Prostate gland (tissue), 2 donors: ENCODE measurements at regions not wholly inside any gene's neighbourhood (a gene's known extent, or its start where the extent isn't known, plus 50 kb on each side); places are given as distances from the start of the nearest gene placed in this dataset.

Source experiments
- DNase-seq: peaks from one replicate; pipeline ENCODE4 v3.0.0-alpha.2; 2019; ENCODE audit warnings: low spot score
- H3K27ac ChIP-seq, 2 donors: fragments of 200-600 bp; sonication (generic); 2 replicates each; pipeline ENCODE4 v1.5.1; 2017 to 2019
- H3K27me3 ChIP-seq: fragments of 200-600 bp; sonication (generic); replicated peaks from 2 replicates; pipeline ENCODE4 v1.5.1; 2019; ENCODE audit not compliant: insufficient read depth
- H3K36me3 ChIP-seq, 2 donors: fragments of 200-600 bp; sonication (generic); 1 replicate in 1 of 2; 2 replicates in 1 of 2; pipeline versions ENCODE4 v1.5.1 to v1.8.1; 2017 to 2019
- H3K4me1 ChIP-seq: fragments of 200-600 bp; sonication (generic); replicated peaks from 2 replicates; pipeline ENCODE4 v1.5.1; 2019
- H3K4me3 ChIP-seq, 2 donors: fragments of 200-600 bp; sonication (generic); 2 replicates each; pipeline ENCODE4 v1.5.1; 2017 to 2019
- H3K9me3 ChIP-seq: fragments of 200-600 bp; sonication (generic); 2 replicates; pipeline ENCODE4 v1.5.1; 2017
- POLR2A ChIP-seq: fragments of 450-650 bp; IDR thresholded peaks from one replicate; pipeline ENCODE4 v1.6.1; 2016; ENCODE audit warnings: antibody characterized with exemption, mild to moderate bottlenecking
- POLR2AphosphoS5 ChIP-seq: sonication (generic); formaldehyde crosslinking; IDR thresholded peaks from one replicate; pipeline ENCODE4 v1.6.1; 2017; ENCODE audit warnings: antibody characterized with exemption
- WGBS: methylation state at CpG from one replicate; pipeline ENCODE4 v1.1.5; 2018; 5-methylcytosine and 5-hydroxymethylcytosine counted together
- intact Hi-C: fragments of 100-400 bp; cut with DNase I; formaldehyde crosslinking; loops from one replicate; pipeline ENCODE4 v1.14.2; 2022
- TF ChIP-seq, protein P1 (sequence below), 4 experiments: fragments of 200-600 bp in 2 of 4; fragments of 450-650 bp in 2 of 4; sonication (generic) in 2 of 4; IDR thresholded peaks; 1 replicate in 3 of 4; 2 replicates in 1 of 4; pipeline ENCODE4 v1.5.1; 2016 to 2019; ENCODE audit warnings: antibody characterized with exemption in 4 of 4, mild to moderate bottlenecking in 2 of 4, moderate library complexity in 2 of 4

GRCh38 chr1:115469703-115470476, 131.8 kb upstream of the NGF start:
- Histone ChIP-seq H3K27me3 (no peaks in the 10 kb centered on the region), H3K4me3 (no peak overlapping the region), H3K9me3 (no peaks in the 10 kb centered on the region), H3K4me1 (no peaks in the 10 kb centered on the region), H3K36me3 (no peaks in the 10 kb centered on the region), H3K27ac (no peak overlapping the region)
- no peak for DNase-seq
- intact Hi-C loops: loop anchor here (1.0 to 10.0 kb wide), 2 partner anchors 125 to 331 kb away; no protein-coding TSS in a partner anchor
- no peak for TF ChIP-seq POLR2AphosphoS5
- TF ChIP-seq, protein P1, sequence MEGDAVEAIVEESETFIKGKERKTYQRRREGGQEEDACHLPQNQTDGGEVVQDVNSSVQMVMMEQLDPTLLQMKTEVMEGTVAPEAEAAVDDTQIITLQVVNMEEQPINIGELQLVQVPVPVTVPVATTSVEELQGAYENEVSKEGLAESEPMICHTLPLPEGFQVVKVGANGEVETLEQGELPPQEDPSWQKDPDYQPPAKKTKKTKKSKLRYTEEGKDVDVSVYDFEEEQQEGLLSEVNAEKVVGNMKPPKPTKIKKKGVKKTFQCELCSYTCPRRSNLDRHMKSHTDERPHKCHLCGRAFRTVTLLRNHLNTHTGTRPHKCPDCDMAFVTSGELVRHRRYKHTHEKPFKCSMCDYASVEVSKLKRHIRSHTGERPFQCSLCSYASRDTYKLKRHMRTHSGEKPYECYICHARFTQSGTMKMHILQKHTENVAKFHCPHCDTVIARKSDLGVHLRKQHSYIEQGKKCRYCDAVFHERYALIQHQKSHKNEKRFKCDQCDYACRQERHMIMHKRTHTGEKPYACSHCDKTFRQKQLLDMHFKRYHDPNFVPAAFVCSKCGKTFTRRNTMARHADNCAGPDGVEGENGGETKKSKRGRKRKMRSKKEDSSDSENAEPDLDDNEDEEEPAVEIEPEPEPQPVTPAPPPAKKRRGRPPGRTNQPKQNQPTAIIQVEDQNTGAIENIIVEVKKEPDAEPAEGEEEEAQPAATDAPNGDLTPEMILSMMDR (IDR thresholded peaks at IDR 0.05): peak; percentile 35 to 75 (median 72)
- no peak for TF ChIP-seq POLR2A
- 32% methylated on average over 11 of the region's 11 CpGs for WGBS

DNA sequence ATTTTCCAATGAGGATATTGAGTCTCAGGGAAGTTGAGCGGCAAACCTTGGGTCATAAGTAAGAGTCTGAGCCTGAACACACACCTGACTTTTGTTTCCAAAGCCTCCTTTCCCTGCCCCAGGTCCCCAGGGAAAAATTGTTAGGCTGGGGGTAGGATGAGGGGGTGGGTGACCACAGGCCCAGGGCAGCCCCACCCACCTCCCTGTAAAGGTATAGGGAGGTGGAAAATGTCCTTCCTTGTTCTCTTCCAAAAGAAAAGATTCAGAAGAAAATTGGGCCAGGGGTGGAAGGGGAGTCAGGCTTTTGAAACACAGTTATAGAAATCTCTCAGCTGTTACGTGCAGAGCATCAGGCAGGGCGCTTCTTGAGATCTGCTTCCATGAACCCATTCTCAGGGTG, 129.7 kb upstream of the NGF start:
- H3K27me3 ChIP-seq: no peaks in the 10 kb centered on the region
- no peak overlapping the region for H3K27ac ChIP-seq
- TF ChIP-seq, protein P1 (IDR thresholded peaks at IDR 0.05): no peak
- TF ChIP-seq POLR2A (no peak), POLR2AphosphoS5 (no peak)
- no peak overlapping the region for H3K4me3 ChIP-seq
- H3K36me3 ChIP-seq: no peaks in the 10 kb centered on the region
- WGBS: 96% methylated on average over 3 of the region's 3 CpGs
- H3K9me3 ChIP-seq: no peaks in the 10 kb centered on the region
- H3K4me1 ChIP-seq: no peaks in the 10 kb centered on the region
- intact Hi-C loops: no loop called here
- no peak for DNase-seq

DNA sequence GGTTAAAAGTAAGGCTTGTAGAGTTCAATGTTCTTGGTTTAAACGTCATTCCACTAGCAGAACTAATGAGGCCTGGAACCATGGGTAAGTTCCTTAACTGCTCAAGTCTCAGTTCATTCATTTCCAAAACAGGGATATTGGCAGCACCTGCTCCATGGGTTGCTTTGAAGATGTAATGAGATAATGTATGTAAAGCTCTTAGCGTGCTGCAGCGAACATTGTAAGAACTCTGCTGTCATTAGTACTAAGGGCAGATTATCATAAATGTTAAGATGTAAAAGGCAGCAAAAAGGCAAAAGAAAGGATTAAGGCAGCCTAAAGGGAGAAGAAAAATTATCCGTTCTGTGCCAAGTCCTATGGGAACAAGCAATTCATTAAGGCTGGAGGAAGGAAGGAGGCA, 129.1 kb upstream of the NGF start:
- intact Hi-C loops: no loop called here
- H3K27ac ChIP-seq: no peak overlapping the region
- no peaks in the 10 kb centered on the region for H3K4me1 ChIP-seq
- no peaks in the 10 kb centered on the region for H3K9me3 ChIP-seq
- TF ChIP-seq POLR2AphosphoS5: no peak
- TF ChIP-seq, protein P1 (IDR thresholded peaks at IDR 0.05): no peak
- TF ChIP-seq POLR2A: no peak
- H3K36me3 ChIP-seq: no peaks in the 10 kb centered on the region
- no peaks in the 10 kb centered on the region for H3K27me3 ChIP-seq
- DNase-seq: no peak
- WGBS: 94% methylated on average over 4 of the region's 4 CpGs
- H3K4me3 ChIP-seq: no peak overlapping the region

DNA sequence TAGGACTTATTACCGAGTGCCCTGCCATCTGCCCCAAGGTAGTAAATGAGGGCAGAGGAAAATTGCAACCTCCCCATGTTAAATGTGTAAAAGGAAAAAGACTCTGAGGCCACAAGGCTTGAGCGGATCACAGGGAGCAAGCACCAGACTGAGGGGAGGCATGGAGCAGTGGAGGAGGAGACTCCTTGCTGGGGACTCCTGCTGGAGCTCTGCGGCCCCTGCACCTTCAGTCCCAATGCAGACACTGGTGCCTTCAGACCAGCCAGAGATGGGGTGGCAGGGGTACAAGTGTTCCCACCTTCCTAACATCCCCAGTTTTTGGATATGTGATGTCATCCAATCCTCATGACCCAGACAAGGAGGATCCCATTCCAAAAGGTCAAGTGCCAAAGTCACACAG, 128.4 kb upstream of the NGF start:
- no peak for DNase-seq
- no peaks in the 10 kb centered on the region for H3K27me3 ChIP-seq
- whole genome bisulfite sequencing: 100% methylated on average over 3 of the region's 3 CpGs

More for the DNA sequence above, 128.4 kb upstream of the NGF start:
- intact Hi-C loops: no loop called here
- TF ChIP-seq, protein P1 (IDR thresholded peaks at IDR 0.05): no peak
- TF ChIP-seq POLR2AphosphoS5: no peak
- TF ChIP-seq POLR2A: no peak
- H3K4me3 ChIP-seq: no peak overlapping the region
- H3K36me3 ChIP-seq: no peaks in the 10 kb centered on the region
- no peaks in the 10 kb centered on the region for H3K4me1 ChIP-seq
- H3K9me3 ChIP-seq: no peaks in the 10 kb centered on the region
- H3K27ac ChIP-seq: no peak overlapping the region
